ENCODE measurements at regions not wholly inside any gene's neighbourhood (a gene's known extent, or its start where the extent isn't known, plus 50 kb on each side); places are given as distances from the start of the nearest gene placed in this dataset.

GRCh38 chr13:105814902-105815250 lies 720.6 kb downstream of the EFNB2 start:
- no peak overlapping the region for H3K56ac ChIP-seq (ENCODE audit: extremely low read depth, insufficient read depth, low read length)
- H3K4me3 ChIP-seq (ENCODE audit: insufficient read depth, low read depth, low read length) = no peak overlapping the region
- no peaks in the 10 kb centered on the region for H3K27me3 ChIP-seq (ENCODE audit: control insufficient read depth, insufficient read depth, low read length)
- BruUV-seq (replicated peaks) = no TSS peak
- H3K14ac ChIP-seq (replicated peaks; ENCODE audit: low read depth, low read length) = no peak overlapping the region
- H3K23ac ChIP-seq (ENCODE audit: low read depth, low read length) = no peak overlapping the region
- no CpG with 5 or more reads among the region's 4 CpGs for WGBS, 2 experiments (ENCODE audit: extremely low coverage in 2 of 2, insufficient read length in 1 of 2)
- no peak overlapping the region for H2BK20ac ChIP-seq (ENCODE audit: low read depth, low read length)
- TF ChIP-seq BHLHE40 (IDR thresholded peaks at IDR 0.05; ENCODE audit: low read depth, low read length) (no peak), POLR2A (IDR thresholded peaks at IDR 0.05; ENCODE audit: low read depth, low read length) (no peak), RCOR1 (IDR thresholded peaks at IDR 0.05; ENCODE audit: insufficient replicate concordance, low read length) (no peak), NFE2L2 (IDR thresholded peaks at IDR 0.05; ENCODE audit: low read depth, low read length) (no peak), MAFK (IDR thresholded peaks at IDR 0.05; ENCODE audit: low read depth, low read length) (no peak), CHD1 (IDR thresholded peaks at IDR 0.05; ENCODE audit: low read depth, low read length) (no peak), FOS (IDR thresholded peaks at IDR 0.05; ENCODE audit: low read depth, low read length) (no peak), RAD21 (IDR thresholded peaks at IDR 0.05; ENCODE audit: low read length) (no peak), CEBPB (IDR thresholded peaks at IDR 0.05; ENCODE audit: low read depth, low read length) (no peak), MXI1 (IDR thresholded peaks at IDR 0.05; ENCODE audit: borderline replicate concordance, low read depth, low read length) (no peak), SMC3 (IDR thresholded peaks at IDR 0.05; ENCODE audit: low read depth, low read length) (no peak), RFX5 (IDR thresholded peaks at IDR 0.05; ENCODE audit: low read depth, low read length) (no peak), CTCF (conservative IDR thresholded peaks at IDR 0.05; ENCODE audit: low read depth, low read length) (no peak)
- TF ChIP-seq, protein P1, sequence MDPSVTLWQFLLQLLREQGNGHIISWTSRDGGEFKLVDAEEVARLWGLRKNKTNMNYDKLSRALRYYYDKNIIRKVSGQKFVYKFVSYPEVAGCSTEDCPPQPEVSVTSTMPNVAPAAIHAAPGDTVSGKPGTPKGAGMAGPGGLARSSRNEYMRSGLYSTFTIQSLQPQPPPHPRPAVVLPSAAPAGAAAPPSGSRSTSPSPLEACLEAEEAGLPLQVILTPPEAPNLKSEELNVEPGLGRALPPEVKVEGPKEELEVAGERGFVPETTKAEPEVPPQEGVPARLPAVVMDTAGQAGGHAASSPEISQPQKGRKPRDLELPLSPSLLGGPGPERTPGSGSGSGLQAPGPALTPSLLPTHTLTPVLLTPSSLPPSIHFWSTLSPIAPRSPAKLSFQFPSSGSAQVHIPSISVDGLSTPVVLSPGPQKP (IDR thresholded peaks at IDR 0.05; ENCODE audit: borderline replicate concordance, low read depth, low read length) = no peak
- TF ChIP-seq, protein P2, sequence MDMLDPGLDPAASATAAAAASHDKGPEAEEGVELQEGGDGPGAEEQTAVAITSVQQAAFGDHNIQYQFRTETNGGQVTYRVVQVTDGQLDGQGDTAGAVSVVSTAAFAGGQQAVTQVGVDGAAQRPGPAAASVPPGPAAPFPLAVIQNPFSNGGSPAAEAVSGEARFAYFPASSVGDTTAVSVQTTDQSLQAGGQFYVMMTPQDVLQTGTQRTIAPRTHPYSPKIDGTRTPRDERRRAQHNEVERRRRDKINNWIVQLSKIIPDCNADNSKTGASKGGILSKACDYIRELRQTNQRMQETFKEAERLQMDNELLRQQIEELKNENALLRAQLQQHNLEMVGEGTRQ (IDR thresholded peaks at IDR 0.05; ENCODE audit: low read depth, low read length) = no peak
- no peak overlapping the region for H2AK9ac ChIP-seq (replicated peaks; ENCODE audit: low read depth, low read length, poor library complexity)
- no peak overlapping the region for H2AK5ac ChIP-seq (ENCODE audit: low read depth, low read length)
- in situ Hi-C loops (cut with MboI; ENCODE audit: low sequenced_read_pairs) = no loop called here
- no peak for ATAC-seq (ENCODE audit: low read depth)
- H3K9me1 ChIP-seq (ENCODE audit: insufficient read depth, low read length) = no peaks in the 10 kb centered on the region
- no peak overlapping the region for H2BK15ac ChIP-seq (ENCODE audit: low read depth, low read length)
- H4K8ac ChIP-seq (ENCODE audit: low read depth in 2 of 2, low read length in 2 of 2) = no peak overlapping the region
- H2BK120ac ChIP-seq (ENCODE audit: low read depth, low read length) = no peak overlapping the region
- H3K4me1 ChIP-seq (ENCODE audit: control insufficient read depth, insufficient read depth, low read length) = no peaks in the 10 kb centered on the region
- H3K4ac ChIP-seq (ENCODE audit: low read depth, low read length) = no peak overlapping the region
- no peaks in the 10 kb centered on the region for H4K20me1 ChIP-seq (ENCODE audit: insufficient read depth, low read length)
- ChIA-PET CTCF (no interaction called here), POLR2A (ENCODE audit: unreplicated experiment) (no interaction called here)
- dilution Hi-C loops (cut with HindIII; ENCODE audit: low sequenced_read_pairs, unreplicated experiment) = no loop called here
- H3K9ac ChIP-seq (ENCODE audit: low read depth, low read length) = no peak overlapping the region
- intact Hi-C loops (cut with micrococcal nuclease) = no loop called here
- H2BK5ac ChIP-seq (ENCODE audit: low read depth, low read length, poor library complexity, severe bottlenecking) = no peak overlapping the region
- no peak overlapping the region for H3K27ac ChIP-seq (ENCODE audit: insufficient read depth, low read length)
- peak overlapping the region; percentile 49 for H2AFZ ChIP-seq (replicated peaks; ENCODE audit: low read length, poor library complexity)
- DNase-seq = no peak
- H3K9me3 ChIP-seq (ENCODE audit: control insufficient read depth, insufficient read depth, low read length) = no peaks in the 10 kb centered on the region
- H4K5ac ChIP-seq (ENCODE audit: low read depth, low read length) = no peak overlapping the region
- H3K18ac ChIP-seq (ENCODE audit: low read depth, low read length) = no peak overlapping the region
- H3K79me1 ChIP-seq (ENCODE audit: low read depth in 1 of 2, low read length in 2 of 2) = no peaks in the 10 kb centered on the region
- no peak overlapping the region for H4K91ac ChIP-seq (ENCODE audit: insufficient read depth, low read depth, low read length)
- no peak overlapping the region for H3K4me2 ChIP-seq (ENCODE audit: low read depth, low read length)
- H3K36me3 ChIP-seq (ENCODE audit: control insufficient read depth, insufficient read depth, low read length) = no peaks in the 10 kb centered on the region

All from IMR-90 (cell line).